Activated CD4-positive, alpha-beta T cell treated with anti-CD3 and anti-CD28 coated beads, Interleukin-2, Interleukin-4, amounts not matched to agents 100 ng/mL and 50 ng/mL, durations not matched to agents 16 hours and 8 hours (primary cell): ENCODE measurements at regions not wholly inside any gene's neighbourhood (a gene's known extent, or its start where the extent isn't known, plus 50 kb on each side); places are given as distances from the start of the nearest gene placed in this dataset.
"Not testable (repeated sequence)": the region's sequence is repeated elsewhere in the genome, so short reads cannot be mapped to it uniquely, and the experiment has no call there.

Source experiments
- DNase-seq: peaks from one replicate; pipeline ENCODE4 v3.0.0-alpha.2; 2020; ENCODE audit warnings: low spot score

GRCh38 chr14:42499137-42499536 is 892.5 kb downstream of the LRFN5 start:
- no peak for DNase-seq

- DNase-seq, result no peak
Measured at GRCh38 chr14:42490536-42490935, 883.9 kb downstream of the LRFN5 start.

- DNase-seq, result no peak
Measured at GRCh38 chr14:42488965-42489364, 882.3 kb downstream of the LRFN5 start.

- not testable (repeated sequence) for DNase-seq
Measured at GRCh38 chr14:42482345-42482971, 875.8 kb downstream of the LRFN5 start.

- DNase-seq, result not testable (repeated sequence)
Measured at GRCh38 chr14:42481714-42482113, 875.0 kb downstream of the LRFN5 start.

GRCh38 chr14:42480255-42480654 is 873.6 kb downstream of the LRFN5 start:
- no peak for DNase-seq

- no peak for DNase-seq
Measured at GRCh38 chr14:42475289-42475688, 868.6 kb downstream of the LRFN5 start.

- no peak for DNase-seq
Measured at GRCh38 chr14:42470427-42470719, 863.7 kb downstream of the LRFN5 start.

GRCh38 chr14:42469637-42470426 is 863.2 kb downstream of the LRFN5 start:
- no peak for DNase-seq

- DNase-seq, result no peak
Measured at GRCh38 chr14:42460673-42461072, 854.0 kb downstream of the LRFN5 start.

- DNase-seq, result no peak
Measured at GRCh38 chr14:42459171-42459685, 852.6 kb downstream of the LRFN5 start.

GRCh38 chr14:42441615-42442014 is 834.9 kb downstream of the LRFN5 start:
- no peak for DNase-seq

GRCh38 chr14:42437809-42438208 is 831.1 kb downstream of the LRFN5 start:
- DNase-seq, result no peak

- no peak for DNase-seq
Measured at GRCh38 chr14:42429401-42429800, 822.7 kb downstream of the LRFN5 start.

GRCh38 chr14:42428996-42429395 is 822.3 kb downstream of the LRFN5 start:
- DNase-seq, result no peak

GRCh38 chr14:42424501-42424900 is 817.8 kb downstream of the LRFN5 start:
- no peak for DNase-seq

GRCh38 chr14:42421377-42422078 is 814.9 kb downstream of the LRFN5 start:
- no peak for DNase-seq

- DNase-seq, result no peak
Measured at GRCh38 chr14:42420071-42420470, 813.4 kb downstream of the LRFN5 start.

GRCh38 chr14:42407153-42407552 is 800.5 kb downstream of the LRFN5 start:
- DNase-seq, result no peak

GRCh38 chr14:42391146-42391834 is 784.6 kb downstream of the LRFN5 start:
- no peak for DNase-seq

- no peak for DNase-seq
Measured at GRCh38 chr14:42378880-42379279, 772.2 kb downstream of the LRFN5 start.

- DNase-seq, result no peak
Measured at GRCh38 chr14:42378274-42378673, 771.6 kb downstream of the LRFN5 start.
